ENCODE measurements at regions not wholly inside any gene's neighbourhood (a gene's known extent, or its start where the extent isn't known, plus 50 kb on each side); places are given as distances from the start of the nearest gene placed in this dataset.
"Not testable (repeated sequence)": the region's sequence is repeated elsewhere in the genome, so short reads cannot be mapped to it uniquely, and the experiment has no call there.

DNA sequence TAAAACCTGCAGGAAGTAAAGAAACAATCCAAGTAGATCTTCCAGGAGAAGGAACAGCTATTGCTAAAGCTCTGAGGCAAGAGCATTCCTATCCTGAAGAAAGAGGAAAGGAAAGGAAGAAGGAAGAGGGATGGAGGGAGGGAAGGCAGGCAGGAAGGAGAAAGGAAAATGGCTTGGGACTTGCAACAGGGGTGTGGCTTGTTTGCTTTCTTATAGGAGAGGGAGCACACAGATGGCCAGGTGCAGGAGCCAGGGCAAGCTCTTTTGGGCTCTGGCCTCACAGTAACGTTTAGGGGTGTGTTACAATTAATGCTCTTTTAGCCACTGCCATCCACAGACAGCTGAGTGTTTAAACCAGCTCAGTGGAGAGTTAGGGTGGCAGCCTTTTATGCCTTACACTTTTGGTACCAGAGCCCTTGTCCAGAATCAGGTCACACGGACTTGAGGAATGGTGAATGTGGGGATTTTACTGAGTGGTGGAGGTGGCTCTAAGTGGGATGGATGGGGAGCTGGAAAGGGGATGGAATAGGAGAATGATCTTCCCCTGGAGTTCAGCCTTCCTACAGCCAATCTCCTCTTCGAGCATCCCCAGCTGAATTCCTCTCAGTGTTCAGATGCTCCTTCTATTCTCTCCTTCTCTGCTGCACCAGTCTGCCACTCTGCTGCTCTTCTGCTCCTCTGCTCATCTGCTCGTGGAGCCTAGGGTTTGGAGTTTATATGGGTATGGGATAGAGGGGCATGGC is 108.7 kb upstream of the SLC39A10 start:
- TF ChIP-seq POLR2A (IDR thresholded peaks at IDR 0.05) (no peak), CTCF (IDR thresholded peaks at IDR 0.05 in 4 of 5, conservative IDR thresholded peaks at IDR 0.05 in 1 of 5) (no peak)
- H3K27me3 ChIP-seq: no peaks in the 10 kb centered on the region
- intact Hi-C loops (cut with DNase I; ENCODE audit: low total_unique reads): no loop called here
- in situ Hi-C loops (cut with MboI; ENCODE audit: low sequenced_read_pairs in 4 of 4): no loop called here
- H3K36me3 ChIP-seq: no peaks in the 10 kb centered on the region
- DNase-seq (no peak), ATAC-seq (no peak)
- no peak overlapping the region for H3K4me3 ChIP-seq
- H3K27ac ChIP-seq: no peak overlapping the region
- no peaks in the 10 kb centered on the region for H3K9me3 ChIP-seq
- H3K4me1 ChIP-seq: no peaks in the 10 kb centered on the region

DNA sequence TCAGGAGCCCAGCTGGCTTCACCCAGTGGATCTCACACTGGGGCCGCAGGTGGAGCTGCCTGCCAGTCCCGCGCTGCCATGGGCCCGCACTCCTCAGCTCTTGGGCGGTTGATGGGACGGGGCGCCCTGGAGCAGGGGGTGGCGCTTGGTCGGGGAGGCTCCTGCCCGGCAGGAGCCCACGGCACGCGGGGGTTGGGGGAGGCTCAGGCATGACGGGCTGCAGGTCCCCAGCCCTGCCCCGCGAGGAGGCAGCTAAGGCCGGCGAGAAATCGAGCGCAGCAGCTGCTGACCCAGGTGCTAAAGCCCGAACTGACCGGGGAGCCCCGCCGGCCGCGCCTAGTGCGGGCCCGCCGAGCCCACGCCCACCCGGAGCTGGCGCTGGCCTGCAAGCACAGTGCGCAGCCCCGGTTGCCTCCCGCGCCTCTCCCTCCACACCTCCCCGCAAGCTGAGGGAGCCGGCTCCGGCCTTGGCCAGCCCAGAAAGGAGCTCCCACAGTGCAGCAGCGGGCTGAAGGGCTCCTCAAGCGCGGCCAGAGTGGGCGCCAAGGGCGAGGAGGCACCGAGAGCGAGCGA is 109.7 kb upstream of the SLC39A10 start:
- intact Hi-C loops (cut with DNase I; ENCODE audit: low total_unique reads); H3K27me3 ChIP-seq; in situ Hi-C loops (cut with MboI; ENCODE audit: low sequenced_read_pairs in 4 of 4): not testable (repeated sequence)

DNA sequence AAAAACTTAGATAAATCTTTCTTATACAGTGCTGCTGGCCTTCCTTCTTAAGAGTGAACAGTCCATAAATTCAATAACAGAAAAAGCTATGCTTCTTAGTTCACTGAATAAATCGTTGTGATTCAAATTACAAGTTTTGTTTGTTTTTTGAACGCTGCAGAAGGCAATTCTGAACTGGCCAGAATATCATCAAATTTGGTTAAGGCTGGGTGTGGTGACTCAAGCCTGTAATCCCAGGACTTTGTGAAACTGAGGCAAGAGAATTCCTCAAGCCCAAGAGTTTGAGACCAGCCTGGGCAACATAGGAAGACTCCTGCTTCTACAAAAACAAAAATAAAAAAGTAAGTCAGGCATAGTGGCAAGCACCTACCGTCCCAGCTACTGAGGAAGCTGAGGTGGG is 111.2 kb upstream of the SLC39A10 start:
- intact Hi-C loops (cut with DNase I; ENCODE audit: low total_unique reads) (no loop called here), in situ Hi-C loops (cut with MboI; ENCODE audit: low sequenced_read_pairs in 4 of 4) (no loop called here)
- Histone ChIP-seq H3K9me3 (no peaks in the 10 kb centered on the region), H3K27me3 (no peaks in the 10 kb centered on the region), H3K27ac (no peak overlapping the region), H3K4me1 (no peaks in the 10 kb centered on the region), H3K36me3 (no peaks in the 10 kb centered on the region), H3K4me3 (no peak overlapping the region)
- ATAC-seq (no peak), DNase-seq (no peak)
- TF ChIP-seq CTCF (IDR thresholded peaks at IDR 0.05 in 4 of 5, conservative IDR thresholded peaks at IDR 0.05 in 1 of 5): no peak
- TF ChIP-seq POLR2A (IDR thresholded peaks at IDR 0.05): no peak

More for the DNA sequence above, 109.7 kb upstream of the SLC39A10 start:
- H3K4me3 ChIP-seq, DNase-seq, H3K36me3 ChIP-seq, H3K9me3 ChIP-seq, H3K27ac ChIP-seq, H3K4me1 ChIP-seq, ATAC-seq: not testable (repeated sequence)

DNA sequence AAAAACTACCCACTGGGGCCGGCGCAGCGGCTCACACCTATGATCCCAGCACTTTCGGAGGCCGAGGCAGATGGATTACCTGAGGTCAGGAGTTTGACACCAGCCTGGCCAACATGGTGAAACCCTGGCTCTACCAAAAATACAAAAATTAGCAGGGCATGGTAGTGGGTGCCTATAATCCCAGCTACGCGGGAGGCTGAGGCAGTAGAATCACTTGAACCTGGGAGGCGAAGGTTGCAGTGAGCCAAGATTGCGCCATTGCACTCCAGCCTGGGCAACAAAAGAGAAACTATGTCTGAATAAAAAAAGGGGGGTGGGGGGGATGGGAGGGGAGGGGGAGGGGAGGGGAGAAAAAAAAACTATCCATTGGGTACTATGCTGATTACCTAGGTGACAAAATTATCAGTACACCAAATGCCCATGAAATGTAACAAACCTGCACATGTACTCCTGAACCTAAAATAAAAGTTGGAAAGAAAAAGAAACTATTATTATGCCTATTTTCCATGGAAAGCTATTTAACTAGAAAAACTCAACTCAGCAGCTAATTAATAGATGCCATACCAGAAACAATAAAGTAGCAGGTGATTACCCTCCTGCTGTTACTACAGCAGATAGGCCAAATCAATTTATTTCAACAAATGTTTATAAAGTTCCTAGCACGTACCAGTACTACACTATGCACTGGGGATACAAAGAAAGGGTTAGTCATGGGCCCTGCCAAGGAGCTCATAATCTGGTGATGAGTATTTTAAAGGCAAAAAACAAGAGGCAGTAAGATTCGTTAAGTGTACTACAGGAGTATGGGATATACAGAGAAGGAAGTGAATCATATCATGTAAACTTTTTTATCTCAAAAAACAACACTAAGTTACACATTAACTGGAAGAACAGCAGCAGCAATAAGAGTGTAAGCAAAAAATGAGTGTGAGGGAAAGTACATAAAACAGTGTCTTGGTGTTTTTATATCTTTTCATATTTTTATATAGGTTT is 112.8 kb upstream of the SLC39A10 start:
- in situ Hi-C loops (cut with MboI; ENCODE audit: low sequenced_read_pairs in 4 of 4) (no loop called here), intact Hi-C loops (cut with DNase I; ENCODE audit: low total_unique reads) (no loop called here)
- Histone ChIP-seq H3K27me3 (no peaks in the 10 kb centered on the region), H3K4me1 (no peaks in the 10 kb centered on the region), H3K36me3 (no peaks in the 10 kb centered on the region), H3K27ac (no peak overlapping the region), H3K9me3 (no peaks in the 10 kb centered on the region), H3K4me3 (no peak overlapping the region)
- ATAC-seq (no peak), DNase-seq (no peak)
- no peak for TF ChIP-seq CTCF (IDR thresholded peaks at IDR 0.05 in 4 of 5, conservative IDR thresholded peaks at IDR 0.05 in 1 of 5)
- no peak for TF ChIP-seq POLR2A (IDR thresholded peaks at IDR 0.05)

DNA sequence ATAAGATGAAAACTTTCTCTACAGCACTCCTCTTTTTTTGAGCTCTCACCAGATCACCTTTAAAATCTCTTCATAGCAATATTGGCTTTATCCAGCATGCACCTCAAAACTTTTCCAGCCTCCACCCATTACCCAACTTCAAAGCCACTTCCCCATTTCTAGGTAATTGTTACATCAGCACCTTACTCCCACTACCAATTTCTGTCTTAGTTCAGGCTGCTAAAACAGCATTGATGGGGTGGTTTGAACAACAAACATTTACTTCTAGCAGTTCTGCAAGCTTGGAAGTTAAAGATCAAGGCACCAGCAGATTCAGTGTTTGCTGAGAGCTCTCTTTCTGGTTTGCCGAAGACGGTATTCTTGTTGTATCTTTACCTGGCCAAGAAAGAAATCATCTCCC is 114.0 kb upstream of the SLC39A10 start:
- no peak for ATAC-seq
- Histone ChIP-seq H3K9me3 (no peaks in the 10 kb centered on the region), H3K36me3 (no peaks in the 10 kb centered on the region), H3K4me1 (no peaks in the 10 kb centered on the region), H3K27me3 (no peaks in the 10 kb centered on the region), H3K27ac (no peak overlapping the region), H3K4me3 (no peak overlapping the region)
- in situ Hi-C loops (cut with MboI; ENCODE audit: low sequenced_read_pairs in 4 of 4) (no loop called here), intact Hi-C loops (cut with DNase I; ENCODE audit: low total_unique reads) (no loop called here)
- DNase-seq: no peak
- no peak for TF ChIP-seq POLR2A (IDR thresholded peaks at IDR 0.05)
- no peak for TF ChIP-seq CTCF (IDR thresholded peaks at IDR 0.05 in 4 of 5, conservative IDR thresholded peaks at IDR 0.05 in 1 of 5)
